ENCODE measurements at regions not wholly inside any gene's neighbourhood (a gene's known extent, or its start where the extent isn't known, plus 50 kb on each side); places are given as distances from the start of the nearest gene placed in this dataset.
A peak's percentile ranks its signal among the peaks of the same experiment; 100 is the strongest.
"Not testable (repeated sequence)": the region's sequence is repeated elsewhere in the genome, so short reads cannot be mapped to it uniquely, and the experiment has no call there.

DNA sequence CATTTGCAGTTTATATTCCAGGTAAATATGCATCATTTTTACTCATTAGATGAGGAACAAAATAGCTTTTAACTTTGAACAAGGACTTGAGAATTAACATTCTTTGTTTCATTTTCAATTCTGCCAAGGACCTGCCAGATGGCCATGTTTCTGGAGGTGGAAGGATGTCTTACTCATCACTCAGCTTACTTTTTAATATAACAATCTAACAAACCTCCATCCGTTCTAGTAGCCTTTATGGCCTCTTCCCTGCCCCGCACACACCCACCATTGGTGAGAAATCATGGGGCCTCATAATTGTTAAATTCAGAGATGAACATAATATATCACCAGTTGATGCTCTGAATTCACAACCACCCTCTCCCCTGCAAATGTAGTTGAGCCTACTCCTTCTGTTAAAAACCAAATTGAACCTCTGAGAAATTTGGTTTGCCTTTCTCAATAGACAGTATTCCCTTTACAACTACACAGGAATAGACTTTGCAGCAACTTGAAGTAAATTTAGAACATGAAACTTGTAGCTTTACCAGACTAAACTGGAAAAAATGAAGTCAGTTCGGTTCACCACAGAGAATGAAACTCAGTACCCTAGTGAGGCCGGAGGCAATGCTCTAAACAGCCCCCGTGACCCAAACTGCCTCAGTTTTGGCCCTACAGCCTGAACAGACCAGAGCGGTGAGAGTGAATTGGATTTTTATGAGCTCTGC lies 50.1 kb upstream of the ACSL4 start:
- peak in 1 of 3 donors; percentile 15 for DNase-seq (ENCODE audit: low read depth in 2 of 3, low spot score in 2 of 3)

DNA sequence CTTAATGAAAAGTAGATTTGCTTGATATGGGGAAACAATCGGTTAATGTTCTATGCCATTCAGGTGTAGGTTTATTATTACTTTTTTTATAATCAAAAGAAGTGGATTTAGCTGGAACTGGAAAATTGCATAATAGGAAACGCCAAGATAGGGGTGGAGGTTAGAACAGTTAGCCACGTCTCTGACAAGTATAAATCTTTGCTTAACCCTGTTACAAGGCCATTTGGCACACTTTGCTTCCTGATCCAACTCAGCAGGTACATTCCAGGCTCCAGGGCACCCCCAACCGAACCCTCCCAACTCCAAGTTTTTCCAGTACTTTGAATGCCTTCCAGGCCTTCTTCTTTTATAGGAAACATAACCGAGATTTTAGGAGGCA lies 50.6 kb upstream of the ACSL4 start:
- no peak for DNase-seq (ENCODE audit: low read depth in 2 of 3, low spot score in 2 of 3)

DNA sequence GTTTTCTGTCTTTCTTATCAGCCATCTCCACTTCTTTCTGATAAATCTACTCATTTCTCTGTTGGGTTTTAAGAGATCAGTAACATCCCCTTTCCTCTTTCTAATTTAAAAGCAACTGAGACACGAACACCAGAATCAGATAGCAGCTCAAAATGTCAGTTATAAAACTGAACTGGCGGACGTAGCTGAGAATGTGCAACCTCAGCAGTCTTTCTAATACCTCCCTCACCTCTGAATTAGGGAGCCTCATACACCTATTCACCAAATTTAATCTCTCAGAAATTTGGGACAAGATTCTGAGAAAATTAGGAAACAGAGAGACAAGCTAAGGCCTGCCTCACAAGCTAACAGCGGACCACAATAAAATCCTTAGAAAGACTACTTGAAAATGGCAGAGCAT lies 52.0 kb upstream of the ACSL4 start:
- DNase-seq (ENCODE audit: low read depth in 2 of 3, low spot score in 2 of 3), result no peak

DNA sequence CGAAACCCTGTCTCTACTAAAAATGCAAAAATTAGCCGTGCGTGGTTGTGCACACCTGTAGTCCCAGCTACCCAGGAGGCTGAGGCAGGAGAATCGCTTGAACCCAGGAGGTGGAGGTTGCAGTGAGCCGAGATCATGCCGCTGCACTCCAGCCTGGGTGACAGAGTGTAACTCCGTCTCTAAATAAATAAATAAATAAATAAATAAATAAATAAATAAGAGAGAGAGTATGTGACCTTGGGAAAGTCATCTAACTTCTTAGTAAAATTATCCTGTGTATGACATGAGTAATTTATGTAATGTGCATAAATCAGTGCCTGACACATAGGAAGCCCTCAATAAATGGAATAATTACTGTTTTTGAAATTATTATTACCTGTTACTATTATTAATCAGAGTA lies 57.5 kb upstream of the ACSL4 start:
- not testable (repeated sequence) for DNase-seq (ENCODE audit: low read depth in 2 of 3, low spot score in 2 of 3)

DNA sequence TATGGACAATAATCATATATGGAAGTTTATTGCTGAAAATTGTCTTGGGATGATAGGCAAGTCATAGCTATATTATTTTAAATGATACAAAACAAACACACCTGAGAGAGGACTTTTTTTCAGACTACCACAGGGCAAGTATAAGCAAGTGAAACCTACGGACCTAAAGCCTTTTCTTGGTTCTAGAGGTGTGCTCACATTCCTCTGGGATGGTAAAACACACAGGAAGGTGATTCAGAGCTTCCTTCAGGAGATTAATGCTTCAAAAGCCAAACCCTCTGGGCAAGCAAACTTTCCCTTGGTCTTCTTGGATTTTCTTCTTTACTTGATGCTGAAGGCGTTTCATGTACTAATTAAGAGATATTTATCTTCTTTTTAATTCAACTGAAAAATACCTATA lies 60.1 kb upstream of the ACSL4 start:
- DNase-seq (ENCODE audit: low read depth in 2 of 3, low spot score in 2 of 3), result no peak

DNA sequence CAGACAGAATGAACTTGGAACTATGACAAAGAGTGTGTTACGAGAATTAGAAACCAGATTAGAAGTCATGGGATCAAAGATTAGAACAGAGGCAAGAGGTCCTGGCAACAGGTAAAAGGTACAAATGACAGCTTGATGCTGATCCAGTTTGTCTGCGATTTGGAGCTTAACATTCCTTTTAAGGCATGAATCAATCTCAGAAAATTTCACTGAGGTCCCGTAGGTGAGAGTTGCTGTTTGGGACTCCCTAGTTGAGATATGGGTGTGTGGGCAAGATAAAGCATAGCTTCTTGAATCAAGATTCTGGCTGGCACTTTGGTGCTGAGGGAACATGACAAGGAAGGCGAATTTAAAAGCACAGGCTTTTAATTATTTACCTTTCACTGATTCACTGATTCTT lies 62.6 kb upstream of the ACSL4 start:
- DNase-seq (ENCODE audit: low read depth in 2 of 3, low spot score in 2 of 3), result no peak

DNA sequence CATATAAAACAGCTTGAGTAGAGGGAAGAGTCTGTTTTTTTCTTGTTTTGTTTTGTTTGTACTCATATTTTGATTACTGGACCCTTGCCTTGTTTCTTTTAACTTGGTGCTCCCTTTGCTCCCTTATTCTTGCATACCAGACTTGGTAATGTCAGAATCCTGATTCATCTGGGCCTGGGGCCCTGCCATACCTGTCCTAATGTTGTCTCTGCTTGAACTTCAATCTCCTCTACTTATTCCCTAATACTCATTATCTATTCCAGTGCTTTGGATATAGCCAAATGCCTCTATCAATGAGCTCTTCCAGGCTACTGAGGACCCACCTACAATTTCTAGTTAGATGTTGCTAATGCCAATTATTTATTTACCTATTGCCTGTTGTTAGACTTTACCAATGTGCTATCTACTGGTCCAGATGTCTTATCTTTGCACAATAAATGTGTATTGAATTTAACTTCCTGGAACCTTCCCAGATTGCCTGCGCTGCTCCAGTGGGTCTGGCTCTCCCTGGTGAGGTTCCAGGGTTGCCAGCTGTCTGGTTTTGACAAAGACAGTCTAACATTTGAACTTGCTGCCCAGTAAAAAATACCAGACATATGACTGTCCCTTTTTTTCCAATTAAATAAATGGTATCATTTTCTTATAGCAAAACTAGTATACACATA lies 64.4 kb upstream of the ACSL4 start:
- DNase-seq (ENCODE audit: low read depth in 2 of 3, low spot score in 2 of 3), result no peak

DNA sequence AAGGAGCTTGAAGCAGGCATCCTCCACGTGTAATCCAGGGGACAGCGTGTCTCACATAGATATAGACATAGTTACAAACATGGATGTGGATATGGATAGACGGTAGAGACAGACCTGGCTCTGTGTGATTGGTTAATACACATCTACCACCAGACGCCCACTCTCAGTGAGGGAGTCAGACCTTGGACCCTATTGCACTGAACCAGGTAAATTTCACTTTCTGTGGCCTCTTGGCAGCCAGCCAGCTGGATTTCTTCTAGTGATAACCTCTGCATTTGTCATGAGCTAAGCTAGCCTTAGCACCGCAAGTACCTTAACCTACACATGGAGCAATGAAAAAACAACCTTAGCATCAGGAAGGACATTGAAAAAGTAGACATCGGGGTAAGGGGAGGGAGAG lies 79.2 kb upstream of the ACSL4 start:
- no peak for DNase-seq (ENCODE audit: low read depth in 2 of 3, low spot score in 2 of 3)

DNA sequence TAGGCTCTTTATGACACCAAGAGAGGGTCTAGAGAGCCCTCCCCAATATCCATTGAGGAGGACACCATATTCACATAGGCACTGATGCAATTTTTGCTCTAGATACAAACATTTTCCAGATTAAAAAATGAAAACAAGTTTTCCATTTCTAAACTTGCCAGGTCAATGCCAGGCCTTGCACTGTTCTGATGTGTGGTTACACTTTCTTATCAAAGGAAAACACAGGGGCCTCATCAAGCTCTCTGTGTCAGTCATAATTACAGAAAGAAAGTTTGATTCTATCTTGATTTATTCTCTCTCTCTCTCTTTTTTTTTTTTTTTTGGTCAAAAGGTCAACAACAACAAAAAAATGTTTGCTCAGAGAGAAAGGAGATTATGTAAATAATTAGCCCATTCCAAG lies 80.2 kb upstream of the ACSL4 start:
- peak in 1 of 3 donors; percentile 1 for DNase-seq (ENCODE audit: low read depth in 2 of 3, low spot score in 2 of 3)

DNA sequence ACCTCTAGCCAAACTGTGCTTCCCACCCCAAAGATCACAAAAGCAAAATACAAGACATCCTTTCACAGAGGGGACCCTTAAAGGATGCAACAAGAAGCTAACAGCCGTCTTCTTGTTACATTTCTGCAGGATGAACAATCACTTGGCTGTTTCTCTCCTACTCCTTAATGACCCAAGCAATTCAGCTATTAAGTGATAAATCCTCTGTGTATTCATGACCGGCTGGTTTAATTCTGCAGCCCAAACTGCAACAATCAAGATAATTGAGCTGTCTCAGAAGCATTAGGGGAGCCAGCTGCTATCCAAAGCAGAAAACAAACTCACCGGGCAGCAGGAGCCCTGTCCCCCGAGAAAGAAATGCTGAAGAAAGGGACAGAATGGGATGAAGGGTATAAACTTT lies 85.9 kb upstream of the ACSL4 start:
- no peak for DNase-seq (ENCODE audit: low read depth in 2 of 3, low spot score in 2 of 3)

DNA sequence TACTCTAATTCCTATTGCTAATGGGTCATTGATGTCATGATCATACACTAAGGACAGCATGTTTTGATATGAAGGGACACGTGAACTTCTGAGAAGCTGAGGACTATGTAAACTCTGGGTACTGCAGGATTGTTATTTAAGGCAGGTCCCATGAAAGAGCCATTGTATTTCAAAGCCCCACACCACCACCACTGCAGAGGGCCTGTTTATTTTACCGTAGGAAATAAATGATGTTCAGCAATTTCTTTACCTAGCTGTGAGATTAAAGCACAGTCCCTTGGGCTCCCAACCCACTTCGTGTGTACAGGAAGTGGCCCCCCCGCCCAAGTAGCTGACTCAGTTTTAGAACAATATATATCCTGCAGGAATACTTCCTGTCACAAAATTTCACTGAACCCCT lies 89.8 kb upstream of the ACSL4 start:
- DNase-seq (ENCODE audit: low read depth in 2 of 3, low spot score in 2 of 3), result no peak

DNA sequence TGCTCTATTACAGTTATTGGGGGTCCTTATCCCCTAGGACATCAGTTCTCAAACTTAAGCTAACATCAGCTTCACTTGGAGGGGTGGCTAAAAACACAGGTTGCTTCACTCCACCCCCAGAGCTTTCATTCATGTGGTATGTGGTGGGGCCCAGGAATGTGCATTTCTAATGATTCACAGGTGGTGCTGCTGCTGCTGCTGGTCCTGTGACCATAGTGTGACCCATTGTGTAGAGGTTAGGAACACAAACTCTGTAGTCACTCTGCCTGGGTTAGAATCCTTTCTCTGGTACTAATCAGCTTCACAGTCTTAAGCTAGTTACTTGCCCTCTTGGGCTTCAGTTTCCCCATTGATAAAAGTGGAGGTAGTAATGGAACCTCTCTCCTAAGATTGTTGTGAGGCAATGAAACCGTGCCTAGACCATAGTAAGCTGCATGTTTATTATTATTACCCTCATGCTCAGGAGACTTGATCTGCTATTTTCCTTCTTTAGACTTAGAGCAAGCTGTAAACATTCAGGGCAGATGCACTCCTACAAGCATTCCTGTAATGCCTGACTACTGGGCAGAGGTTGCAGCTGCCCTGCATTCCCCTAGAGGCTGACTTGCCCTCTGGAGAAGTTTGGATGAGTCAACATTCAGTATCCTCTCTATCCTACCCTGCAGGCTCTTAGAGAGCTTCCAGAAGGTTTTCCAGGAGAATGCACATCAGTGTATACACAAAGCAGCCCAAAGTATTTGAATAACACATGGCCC lies 94.1 kb upstream of the ACSL4 start:
- no peak for DNase-seq (ENCODE audit: low read depth in 2 of 3, low spot score in 2 of 3)

DNA sequence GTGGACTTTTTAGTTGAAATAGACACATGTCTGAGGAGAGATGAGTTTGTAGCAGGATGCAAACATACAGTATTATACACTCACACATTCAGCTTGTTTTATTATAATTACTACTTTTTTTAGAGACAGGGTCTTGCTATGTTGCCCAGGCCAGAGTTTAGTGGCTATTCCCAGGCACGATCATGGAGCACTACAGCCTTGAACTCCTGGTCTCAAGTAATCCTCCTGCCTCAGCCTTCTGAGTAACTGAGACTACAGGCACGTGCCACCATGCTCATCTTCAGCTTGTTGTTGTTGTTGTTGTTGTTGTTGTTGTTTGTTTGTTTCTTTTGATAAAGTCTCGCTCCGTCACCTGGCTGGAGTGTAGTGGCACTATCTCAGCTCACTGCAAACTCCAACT lies 94.7 kb upstream of the ACSL4 start:
- no peak for DNase-seq (ENCODE audit: low read depth in 2 of 3, low spot score in 2 of 3)

DNA sequence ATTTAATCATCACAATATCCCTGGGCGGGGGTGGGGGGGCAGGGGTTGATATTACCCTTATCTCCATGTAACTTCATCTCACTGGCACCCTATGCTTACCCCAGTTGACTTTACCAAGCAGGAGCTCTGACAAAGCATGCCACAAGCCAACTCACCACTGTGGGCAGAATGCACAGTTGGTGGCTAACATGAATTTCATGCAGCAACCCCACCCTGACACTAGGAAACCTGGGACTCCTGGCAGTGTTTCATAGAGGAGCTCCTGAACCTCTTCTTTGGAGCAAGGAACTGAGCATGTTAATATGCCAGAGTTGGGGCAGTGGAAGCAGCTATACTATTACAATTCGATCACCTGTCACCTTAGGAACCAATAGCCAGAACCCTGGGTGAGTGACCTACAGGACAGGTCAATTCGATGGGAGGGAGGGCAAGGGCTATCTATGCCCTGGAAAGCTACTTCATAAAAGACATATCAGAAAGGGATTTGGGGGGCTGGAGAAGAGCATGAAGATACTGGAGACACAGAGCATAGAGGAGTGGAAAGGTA lies 97.2 kb upstream of the ACSL4 start:
- DNase-seq (ENCODE audit: low read depth in 2 of 3, low spot score in 2 of 3), result no peak

DNA sequence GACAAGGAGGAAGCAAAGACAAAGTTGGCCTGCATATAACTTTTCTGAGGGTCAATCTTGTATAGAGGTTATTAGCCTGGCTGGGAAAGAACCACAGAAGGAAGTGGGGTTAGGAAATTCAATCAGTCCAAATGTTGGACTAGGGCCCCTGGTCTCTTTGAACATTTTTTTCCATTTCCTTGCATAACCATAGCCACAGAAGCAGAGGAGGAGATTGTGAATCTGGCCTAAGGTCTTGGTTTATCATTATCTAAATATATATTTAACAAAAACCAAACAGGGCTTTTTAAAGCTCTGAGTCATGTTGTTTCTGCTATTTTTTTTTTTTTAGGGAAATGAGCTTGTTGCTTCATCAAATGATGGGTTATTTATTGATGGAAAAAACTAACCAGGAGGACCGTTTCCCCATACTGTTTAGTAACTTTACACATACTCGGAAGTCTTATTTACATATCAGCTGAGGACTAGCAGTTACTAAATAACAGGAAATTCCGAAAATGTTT lies 97.7 kb upstream of the ACSL4 start:
- DNase-seq (ENCODE audit: low read depth in 2 of 3, low spot score in 2 of 3), result no peak

DNA sequence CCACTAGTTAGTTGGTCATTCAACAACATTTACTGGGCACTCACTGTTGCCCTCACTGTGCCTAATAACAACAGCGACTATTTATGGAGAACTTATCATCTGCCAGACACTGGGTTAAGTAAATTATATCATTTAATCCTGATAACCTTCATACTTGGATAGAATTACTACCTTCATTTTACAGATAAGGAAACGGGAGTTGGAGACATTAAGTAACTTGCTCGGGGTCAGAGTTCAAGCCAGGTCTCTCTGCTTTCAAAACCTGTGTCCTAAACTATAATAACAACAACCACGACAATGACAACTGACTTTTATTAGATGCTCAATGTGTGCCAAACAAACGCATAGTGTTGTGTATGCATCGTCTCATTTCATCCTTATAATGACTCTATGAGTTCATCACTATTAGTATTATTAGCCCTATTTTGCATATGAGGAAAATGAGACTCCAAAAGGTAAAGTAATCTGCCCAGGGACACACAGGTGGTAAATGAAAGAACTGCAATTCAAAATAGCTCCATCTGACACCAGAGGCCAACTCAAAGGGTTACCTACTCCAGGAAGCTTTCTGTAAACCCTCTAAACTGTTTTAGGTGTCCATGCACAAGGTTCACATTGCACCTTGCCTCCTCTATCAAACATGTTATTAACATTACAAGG lies 98.4 kb upstream of the ACSL4 start:
- DNase-seq (ENCODE audit: low read depth in 2 of 3, low spot score in 2 of 3), result no peak

DNA sequence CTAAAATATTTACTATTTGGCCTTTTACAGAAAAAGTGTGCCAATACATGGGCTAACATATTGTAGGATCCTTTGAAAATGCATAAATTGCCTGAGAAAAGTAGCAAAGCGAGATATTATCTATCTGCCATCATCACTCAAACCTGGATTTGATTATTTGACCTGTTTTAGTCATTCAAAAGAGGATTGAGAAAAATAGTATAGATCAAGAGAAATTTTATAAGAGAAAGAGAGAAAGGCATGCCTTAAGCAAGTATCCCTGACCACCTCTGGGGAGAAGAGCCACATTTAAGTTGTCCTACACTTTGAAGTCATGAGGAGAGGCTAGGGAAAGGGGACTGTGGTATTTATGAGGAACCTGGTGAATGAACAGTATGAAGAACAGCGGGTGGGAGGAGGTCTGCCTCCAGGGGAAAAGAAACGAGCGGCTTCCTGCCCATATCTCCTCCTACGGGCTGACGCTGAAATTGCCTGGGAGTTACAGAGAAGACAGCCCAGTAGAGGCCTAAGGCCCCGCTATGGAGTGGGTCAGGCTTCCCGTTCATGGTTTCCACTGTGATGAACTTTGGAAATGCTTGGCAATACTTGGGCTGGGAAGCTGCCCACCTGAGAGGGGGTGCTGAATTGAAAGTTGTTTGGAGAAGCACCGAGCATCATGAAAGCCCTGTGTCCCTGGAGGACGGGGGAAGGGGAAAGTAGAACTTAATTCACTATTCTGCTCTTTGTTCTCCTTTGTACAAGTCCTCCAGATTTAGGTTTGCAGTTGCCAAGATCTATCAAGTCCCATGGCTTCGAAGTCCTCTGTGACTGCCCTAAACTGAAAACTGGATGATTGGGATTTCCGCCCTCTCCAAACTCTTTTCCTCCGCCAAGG lies 106.9 kb upstream of the ACSL4 start:
- peak in 1 of 3 donors; percentile 31 for DNase-seq (ENCODE audit: low read depth in 2 of 3, low spot score in 2 of 3)

DNA sequence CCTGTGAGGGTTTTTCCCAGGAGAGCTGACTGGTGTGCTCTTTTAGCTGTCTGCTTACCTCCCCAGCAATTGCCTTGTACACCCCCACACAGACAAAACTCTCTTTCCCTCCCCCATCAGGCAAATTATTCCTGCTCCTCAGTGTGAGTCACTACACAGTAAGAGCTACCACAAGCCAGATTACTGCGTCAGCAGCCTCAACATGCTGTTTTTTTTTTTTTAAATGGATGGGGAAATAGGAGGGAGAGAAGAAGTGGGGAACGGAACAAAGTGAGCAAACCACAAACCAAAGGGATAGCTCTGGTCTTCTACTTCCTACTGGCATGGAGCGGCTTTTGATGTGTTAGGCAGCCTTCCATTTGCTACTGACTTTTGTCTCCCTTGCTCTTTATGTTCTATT lies 107.5 kb upstream of the ACSL4 start:
- DNase-seq (ENCODE audit: low read depth in 2 of 3, low spot score in 2 of 3), result peak in 2 of 3 donors; percentile 61 to 75

DNA sequence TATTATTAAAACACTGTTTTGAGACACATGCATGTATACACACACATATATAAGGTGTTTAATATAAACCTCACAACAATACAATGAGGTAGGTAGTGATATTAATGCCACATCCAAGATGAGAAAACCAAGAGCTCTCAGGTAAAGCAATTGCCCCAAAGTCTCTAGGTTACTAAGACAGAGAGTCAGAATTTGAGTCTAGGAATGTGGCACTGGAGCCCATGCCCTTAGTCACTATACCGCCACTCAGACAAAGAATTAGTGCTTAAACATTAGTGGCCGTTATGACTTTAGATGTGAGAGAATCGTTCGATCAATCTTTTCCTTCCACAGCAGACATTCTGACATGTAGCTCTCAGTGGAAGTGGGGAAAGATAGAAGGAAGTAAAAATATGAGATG lies 108.2 kb upstream of the ACSL4 start:
- DNase-seq (ENCODE audit: low read depth in 2 of 3, low spot score in 2 of 3), result no peak

Data from hematopoietic multipotent progenitor cell (in vitro differentiated cells).